Progenitor cell of endocrine pancreas (in vitro differentiated cells): ENCODE measurements at regions not wholly inside any gene's neighbourhood (a gene's known extent, or its start where the extent isn't known, plus 50 kb on each side); places are given as distances from the start of the nearest gene placed in this dataset.

Experiments used
- DNase-seq: peaks from one replicate; pipeline ENCODE4 v3.0.0; 2021; ENCODE audit warnings: low spot score; ENCODE audit not compliant: unreplicated experiment
- H3K27ac Mint-ChIP-seq: 2 replicates; pipeline ENCODE4 v1.8.0; 2021; ENCODE audit warnings: mild to moderate bottlenecking, moderate library complexity, mixed read lengths
- H3K27me3 Mint-ChIP-seq: 2 replicates; pipeline ENCODE4 v1.8.0; 2021; ENCODE audit warnings: mixed read lengths
- H3K36me3 Mint-ChIP-seq: 2 replicates; pipeline ENCODE4 v1.8.0; 2022; ENCODE audit warnings: mixed read lengths; ENCODE audit not compliant: insufficient read depth
- H3K4me1 Mint-ChIP-seq: 2 replicates; pipeline ENCODE4 v1.8.0; 2021; ENCODE audit warnings: low read depth, mixed read lengths
- H3K4me3 Mint-ChIP-seq: 2 replicates; pipeline ENCODE4 v1.8.0; 2021; ENCODE audit warnings: low read depth, mild to moderate bottlenecking, moderate library complexity, mixed read lengths
- H3K9me3 Mint-ChIP-seq: 2 replicates; pipeline ENCODE4 v1.8.0; 2021; ENCODE audit warnings: low read depth, mixed read lengths
- CTCF ChIP-seq: fragments of 200-600 bp; sonication (generic); IDR thresholded peaks from one replicate; pipeline ENCODE4 v1.5.0; 2021; ENCODE audit warnings: antibody characterized with exemption, mild to moderate bottlenecking; ENCODE audit not compliant: unreplicated experiment

GRCh38 chr10:130453721-130454542 is 317.7 kb downstream of the GLRX3 start:
- no peak for TF ChIP-seq CTCF
- Mint-ChIP-seq H3K27me3 (peaks cover 35% of the 10 kb centered on the region), H3K4me3 (no peak overlapping the region), H3K36me3 (no peaks in the 10 kb centered on the region), H3K4me1 (no peaks in the 10 kb centered on the region), H3K27ac (no peak overlapping the region), H3K9me3 (no peaks in the 10 kb centered on the region)
- no peak for DNase-seq

- Mint-ChIP-seq H3K9me3 (no peaks in the 10 kb centered on the region), H3K27me3 (peaks cover 35% of the 10 kb centered on the region), H3K4me3 (no peak overlapping the region), H3K27ac (no peak overlapping the region), H3K36me3 (no peaks in the 10 kb centered on the region), H3K4me1 (no peaks in the 10 kb centered on the region)
- DNase-seq = no peak
- no peak for TF ChIP-seq CTCF
Observed at GRCh38 chr10:130454543-130455000, 318.4 kb downstream of the GLRX3 start.

GRCh38 chr10:130455111-130455695 is 319.0 kb downstream of the GLRX3 start:
- no peak overlapping the region for H3K27ac Mint-ChIP-seq
- H3K27me3 Mint-ChIP-seq = peaks cover 33% of the 10 kb centered on the region
- DNase-seq = no peak
- no peaks in the 10 kb centered on the region for H3K4me1 Mint-ChIP-seq
- TF ChIP-seq CTCF = no peak
- H3K9me3 Mint-ChIP-seq = no peaks in the 10 kb centered on the region
- H3K4me3 Mint-ChIP-seq = no peak overlapping the region
- no peaks in the 10 kb centered on the region for H3K36me3 Mint-ChIP-seq

GRCh38 chr10:130455791-130456190 is 319.6 kb downstream of the GLRX3 start:
- Mint-ChIP-seq H3K27me3 (peaks cover 31% of the 10 kb centered on the region), H3K36me3 (no peaks in the 10 kb centered on the region), H3K27ac (no peak overlapping the region), H3K4me1 (no peaks in the 10 kb centered on the region), H3K9me3 (no peaks in the 10 kb centered on the region), H3K4me3 (no peak overlapping the region)
- no peak for TF ChIP-seq CTCF
- DNase-seq = no peak

GRCh38 chr10:130456616-130457015 is 320.4 kb downstream of the GLRX3 start:
- TF ChIP-seq CTCF = no peak
- Mint-ChIP-seq H3K4me1 (no peaks in the 10 kb centered on the region), H3K9me3 (no peaks in the 10 kb centered on the region), H3K36me3 (no peaks in the 10 kb centered on the region), H3K27me3 (peaks cover 26% of the 10 kb centered on the region), H3K27ac (no peak overlapping the region), H3K4me3 (no peak overlapping the region)
- no peak for DNase-seq
